Osteocyte (in vitro differentiated cells): ENCODE measurements at regions not wholly inside any gene's neighbourhood (a gene's known extent, or its start where the extent isn't known, plus 50 kb on each side); places are given as distances from the start of the nearest gene placed in this dataset.

Source experiments
- DNase-seq: peaks from one replicate; pipeline ENCODE4 v3.0.0; 2021; ENCODE audit warnings: mixed read lengths; ENCODE audit not compliant: unreplicated experiment; ENCODE audit errors: extremely low spot score
- H3K27ac Mint-ChIP-seq: one replicate; pipeline ENCODE4 v1.8.0; 2021; ENCODE audit warnings: mild to moderate bottlenecking, mixed read lengths; ENCODE audit not compliant: unreplicated experiment
- H3K27me3 Mint-ChIP-seq: one replicate; pipeline ENCODE4 v1.8.0; 2021; ENCODE audit warnings: mixed read lengths; ENCODE audit not compliant: unreplicated experiment
- H3K36me3 Mint-ChIP-seq: one replicate; pipeline ENCODE4 v1.8.0; 2021; ENCODE audit warnings: mixed read lengths; ENCODE audit not compliant: unreplicated experiment
- H3K4me1 Mint-ChIP-seq: one replicate; pipeline ENCODE4 v1.8.0; 2021; ENCODE audit warnings: mixed read lengths; ENCODE audit not compliant: unreplicated experiment
- H3K4me3 Mint-ChIP-seq: one replicate; pipeline ENCODE4 v1.8.0; 2021; ENCODE audit warnings: mild to moderate bottlenecking, moderate library complexity, mixed read lengths; ENCODE audit not compliant: unreplicated experiment
- H3K9me3 Mint-ChIP-seq: one replicate; pipeline ENCODE4 v1.8.0; 2021; ENCODE audit warnings: mixed read lengths; ENCODE audit not compliant: unreplicated experiment
- TF ChIP-seq, protein P1 (sequence below): fragments of 200-600 bp; sonication (generic); IDR thresholded peaks from 2 replicates; pipeline ENCODE4 v1.5.0; 2021; ENCODE audit warnings: antibody characterized with exemption, mild to moderate bottlenecking, moderate library complexity

GRCh38 chr1:195576641-195577040, 1031.6 kb downstream of the KCNT2 start:
- peaks cover 2% of the 10 kb centered on the region for H3K4me1 Mint-ChIP-seq
- DNase-seq, result no peak
- peaks cover 12% of the 10 kb centered on the region for H3K9me3 Mint-ChIP-seq
- no peaks in the 10 kb centered on the region for H3K27me3 Mint-ChIP-seq
- H3K4me3 Mint-ChIP-seq, result no peak overlapping the region
- TF ChIP-seq, protein P1, sequence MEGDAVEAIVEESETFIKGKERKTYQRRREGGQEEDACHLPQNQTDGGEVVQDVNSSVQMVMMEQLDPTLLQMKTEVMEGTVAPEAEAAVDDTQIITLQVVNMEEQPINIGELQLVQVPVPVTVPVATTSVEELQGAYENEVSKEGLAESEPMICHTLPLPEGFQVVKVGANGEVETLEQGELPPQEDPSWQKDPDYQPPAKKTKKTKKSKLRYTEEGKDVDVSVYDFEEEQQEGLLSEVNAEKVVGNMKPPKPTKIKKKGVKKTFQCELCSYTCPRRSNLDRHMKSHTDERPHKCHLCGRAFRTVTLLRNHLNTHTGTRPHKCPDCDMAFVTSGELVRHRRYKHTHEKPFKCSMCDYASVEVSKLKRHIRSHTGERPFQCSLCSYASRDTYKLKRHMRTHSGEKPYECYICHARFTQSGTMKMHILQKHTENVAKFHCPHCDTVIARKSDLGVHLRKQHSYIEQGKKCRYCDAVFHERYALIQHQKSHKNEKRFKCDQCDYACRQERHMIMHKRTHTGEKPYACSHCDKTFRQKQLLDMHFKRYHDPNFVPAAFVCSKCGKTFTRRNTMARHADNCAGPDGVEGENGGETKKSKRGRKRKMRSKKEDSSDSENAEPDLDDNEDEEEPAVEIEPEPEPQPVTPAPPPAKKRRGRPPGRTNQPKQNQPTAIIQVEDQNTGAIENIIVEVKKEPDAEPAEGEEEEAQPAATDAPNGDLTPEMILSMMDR, result no peak
- peaks cover 2% of the 10 kb centered on the region for H3K36me3 Mint-ChIP-seq
- H3K27ac Mint-ChIP-seq, result no peak overlapping the region

DNA sequence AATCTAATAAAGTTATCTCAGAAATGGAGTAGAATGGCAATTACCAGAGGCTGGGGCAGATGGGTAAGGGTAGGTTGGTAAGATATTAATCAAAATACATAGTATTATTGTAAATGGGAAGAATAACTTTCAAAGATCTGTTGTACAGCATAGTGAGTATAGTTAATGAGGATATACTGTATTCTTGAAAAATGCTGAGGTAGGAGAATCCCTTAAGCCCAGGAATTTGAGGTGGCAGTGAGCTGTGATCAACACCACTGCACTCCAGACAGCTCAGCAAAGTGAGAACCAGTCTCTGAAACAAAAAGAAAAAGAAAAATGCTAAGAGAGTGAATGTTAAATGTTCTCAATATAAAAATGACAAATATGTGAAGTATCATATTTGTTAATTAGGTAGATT, 1033.7 kb downstream of the KCNT2 start:
- DNase-seq, result no peak
- no peak overlapping the region for H3K27ac Mint-ChIP-seq
- no peak overlapping the region for H3K4me3 Mint-ChIP-seq
- peaks cover 10% of the 10 kb centered on the region for H3K9me3 Mint-ChIP-seq
- peaks cover 7% of the 10 kb centered on the region for H3K4me1 Mint-ChIP-seq
- no peaks in the 10 kb centered on the region for H3K27me3 Mint-ChIP-seq
- TF ChIP-seq, protein P1, result no peak
- peaks cover 2% of the 10 kb centered on the region for H3K36me3 Mint-ChIP-seq

- Mint-ChIP-seq H3K27ac (no peak overlapping the region), H3K27me3 (no peaks in the 10 kb centered on the region), H3K36me3 (peaks cover 2% of the 10 kb centered on the region), H3K9me3 (peaks cover 10% of the 10 kb centered on the region), H3K4me1 (peaks cover 7% of the 10 kb centered on the region), H3K4me3 (no peak overlapping the region)
- TF ChIP-seq, protein P1, result no peak
- DNase-seq, result no peak
Observed at GRCh38 chr1:195569934-195570333, 1038.3 kb downstream of the KCNT2 start.

DNA sequence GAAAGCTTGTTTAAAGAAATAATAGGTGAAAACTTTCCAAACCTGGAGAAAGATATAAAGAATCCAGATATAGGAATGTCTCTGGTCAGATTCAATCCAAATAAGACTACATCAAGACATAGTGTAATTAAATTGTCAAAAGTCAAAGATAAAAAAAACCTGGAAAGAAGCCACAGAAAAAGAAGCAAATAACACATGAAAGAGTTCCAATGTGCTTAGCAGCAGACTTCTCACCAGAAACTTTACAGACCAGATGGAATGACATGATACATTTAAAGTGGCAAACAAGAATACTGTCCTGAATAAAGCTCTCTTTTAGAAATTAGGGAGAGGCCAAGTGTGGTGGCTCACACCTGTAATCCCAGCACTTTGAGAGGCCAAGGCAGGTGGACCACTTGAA, 1039.9 kb downstream of the KCNT2 start:
- Mint-ChIP-seq H3K9me3 (peaks cover 10% of the 10 kb centered on the region), H3K27ac (no peak overlapping the region), H3K4me3 (no peak overlapping the region), H3K36me3 (peaks cover 2% of the 10 kb centered on the region), H3K27me3 (no peaks in the 10 kb centered on the region), H3K4me1 (peaks cover 7% of the 10 kb centered on the region)
- no peak for DNase-seq
- TF ChIP-seq, protein P1, result no peak

DNA sequence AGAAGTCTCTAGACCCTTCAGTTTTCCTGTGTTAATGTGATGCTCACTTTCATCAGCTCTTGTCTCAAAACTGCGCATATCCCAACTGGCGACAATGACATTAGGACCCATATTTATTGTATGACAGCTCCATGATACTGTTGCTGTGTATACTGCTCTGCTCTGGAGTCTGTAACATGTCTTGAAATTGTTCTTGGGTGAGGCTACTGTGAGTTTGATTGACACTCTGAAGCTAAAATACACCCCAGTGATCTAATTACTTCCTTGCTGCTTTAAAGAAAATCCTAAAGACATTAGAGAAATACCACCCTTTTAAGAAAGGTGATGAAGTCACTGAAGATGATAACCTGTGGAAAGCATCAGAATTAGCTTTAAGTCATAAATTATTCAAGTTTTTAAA, 1046.2 kb downstream of the KCNT2 start:
- Mint-ChIP-seq H3K27ac (no peak overlapping the region), H3K4me3 (no peak overlapping the region), H3K27me3 (no peaks in the 10 kb centered on the region), H3K36me3 (no peaks in the 10 kb centered on the region), H3K4me1 (no peaks in the 10 kb centered on the region), H3K9me3 (no peaks in the 10 kb centered on the region)
- TF ChIP-seq, protein P1, result no peak
- no peak for DNase-seq
